Breast epithelium (tissue), 3 donors: ENCODE measurements at regions not wholly inside any gene's neighbourhood (a gene's known extent, or its start where the extent isn't known, plus 50 kb on each side); places are given as distances from the start of the nearest gene placed in this dataset.

ENCODE experiments used
- CTCF ChIP-seq, 3 donors: fragments of 450-650 bp; IDR thresholded peaks; one replicate each; pipeline ENCODE4 v1.5.1; 2016 to 2017; ENCODE audit warnings: antibody characterized with exemption in 3 of 3, mild to moderate bottlenecking in 3 of 3, moderate library complexity in 3 of 3
- POLR2A ChIP-seq: fragments of 450-650 bp; IDR thresholded peaks from one replicate; pipeline ENCODE4 v1.6.1; 2016; ENCODE audit warnings: antibody characterized with exemption, mild to moderate bottlenecking, moderate library complexity
- POLR2AphosphoS5 ChIP-seq, 3 donors: sonication (generic); formaldehyde crosslinking; IDR thresholded peaks; one replicate each; pipeline ENCODE4 v1.6.1; 2017; ENCODE audit warnings: antibody characterized with exemption in 3 of 3

GRCh38 chr5:107204413-107204812, 466.3 kb downstream of the EFNA5 start:
- TF ChIP-seq CTCF (IDR thresholded peaks at IDR 0.05) (no peak), POLR2A (no peak), POLR2AphosphoS5 (IDR thresholded peaks at IDR 0.05) (no peak)
